ENCODE measurements at regions not wholly inside any gene's neighbourhood (a gene's known extent, or its start where the extent isn't known, plus 50 kb on each side); places are given as distances from the start of the nearest gene placed in this dataset.

DNA sequence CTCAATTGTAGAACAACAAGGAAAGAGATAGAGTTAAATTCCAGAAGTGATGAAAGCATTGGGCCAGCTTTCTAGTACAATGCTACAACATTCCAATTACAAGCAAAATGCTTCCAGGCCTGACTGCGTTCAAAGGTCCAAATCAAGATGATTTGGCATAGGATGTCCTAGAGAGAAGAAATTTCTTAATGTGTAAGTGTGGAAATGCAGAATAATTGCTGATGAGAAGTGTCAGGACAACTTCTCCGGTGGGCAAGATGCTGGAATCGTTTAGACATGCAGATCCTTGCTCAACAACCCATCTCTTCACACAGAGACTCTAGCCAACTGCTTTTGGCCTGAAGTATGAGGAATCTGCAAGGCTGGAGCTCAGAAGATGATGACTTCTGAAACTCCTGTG, 71.1 kb upstream of the PDZRN3 start:
- no peak overlapping the region for H3K27ac Mint-ChIP-seq
- no peaks in the 10 kb centered on the region for H3K36me3 Mint-ChIP-seq
- no peak overlapping the region for H3K4me3 Mint-ChIP-seq
- H3K27me3 Mint-ChIP-seq (ENCODE audit: low read depth in 3 of 3), result no peaks in the 10 kb centered on the region
- no peak for DNase-seq
- H3K4me1 Mint-ChIP-seq, result no peaks in the 10 kb centered on the region
- H3K9me3 Mint-ChIP-seq, result peaks cover 0 to 13% (median 3%) of the 10 kb centered on the region in 6 donors

DNA sequence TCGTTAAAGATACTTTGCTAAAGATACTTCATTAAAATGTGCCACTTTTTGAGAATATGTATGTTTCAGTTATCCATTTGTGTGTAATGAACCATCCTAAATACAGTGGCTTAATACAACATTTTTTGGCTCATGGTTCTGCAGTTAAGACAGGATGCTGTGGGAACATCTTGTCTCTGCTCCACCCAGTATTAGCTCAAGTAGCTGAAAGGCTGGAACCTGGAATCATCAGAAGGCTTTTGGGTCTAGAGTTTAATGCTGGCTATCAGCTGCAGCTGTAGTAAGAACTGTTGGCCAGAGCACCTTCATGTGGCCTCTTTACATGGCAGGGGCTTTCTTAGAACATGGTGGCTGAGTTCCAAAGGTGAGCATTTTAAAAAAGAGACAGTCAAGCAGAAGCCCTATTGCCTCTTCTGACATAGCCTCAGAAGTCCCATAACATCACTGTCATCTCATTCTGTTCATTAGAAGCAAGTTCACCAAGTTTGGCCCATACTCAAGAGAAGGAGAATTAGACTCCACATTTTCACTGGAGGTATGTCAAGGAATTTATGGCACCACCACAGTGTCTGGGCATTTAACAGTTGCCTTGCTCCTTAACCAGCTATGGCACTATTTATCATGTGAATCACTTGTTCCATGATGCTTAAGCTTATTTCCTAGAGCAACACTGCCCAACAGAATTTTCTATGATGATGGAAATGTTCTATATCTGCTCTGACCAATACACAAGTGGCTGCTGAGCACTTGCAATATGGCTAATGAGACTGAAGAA, 70.4 kb upstream of the PDZRN3 start:
- no peak for DNase-seq
- Mint-ChIP-seq H3K27me3 (ENCODE audit: low read depth in 3 of 3) (no peaks in the 10 kb centered on the region), H3K36me3 (no peaks in the 10 kb centered on the region)

DNA sequence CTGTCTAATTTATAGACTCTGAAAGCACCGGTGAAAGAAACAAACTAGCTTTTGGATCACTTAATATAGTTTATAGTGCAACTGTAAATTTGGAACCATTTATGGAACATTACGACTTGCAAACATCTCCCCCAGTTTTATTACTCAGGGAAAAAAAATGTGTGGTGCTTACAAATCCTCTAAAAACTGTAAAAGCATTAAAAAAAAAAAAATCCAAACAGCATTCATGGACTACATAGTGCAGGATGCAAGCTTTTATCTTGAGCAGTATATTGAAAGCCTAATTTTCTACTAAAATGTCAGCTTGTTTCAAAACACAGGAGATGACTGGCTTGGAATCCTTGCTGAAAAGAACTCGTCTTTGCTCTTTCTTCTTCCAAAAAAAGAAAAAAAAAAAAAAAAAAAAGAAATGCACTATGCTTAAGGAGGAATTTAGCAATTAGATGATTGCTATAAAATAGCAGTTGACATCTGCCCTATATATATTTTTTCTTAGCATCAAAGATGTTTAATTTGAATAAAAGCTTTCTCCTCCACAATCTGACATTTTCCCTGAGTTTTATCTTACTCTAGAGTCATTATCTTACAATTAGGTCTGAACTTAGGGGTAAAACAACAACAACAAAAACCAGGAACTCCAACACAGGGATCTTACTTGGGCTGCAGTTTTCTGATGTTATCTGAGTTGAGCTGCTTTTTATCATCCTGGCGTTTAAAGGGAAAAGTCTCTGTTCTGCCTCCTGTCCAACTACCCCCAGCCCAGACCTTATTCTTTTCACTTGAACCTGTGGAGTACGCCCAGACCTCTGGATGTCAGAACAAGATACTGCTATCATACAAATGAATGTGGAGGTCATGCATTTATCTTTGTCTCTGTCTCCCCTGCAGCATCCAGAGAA, 62.6 kb upstream of the PDZRN3 start:
- H3K27me3 Mint-ChIP-seq (ENCODE audit: low read depth in 3 of 3), result no peaks in the 10 kb centered on the region
- no peak for DNase-seq
- H3K4me1 Mint-ChIP-seq, result no peaks in the 10 kb centered on the region
- no peak overlapping the region for H3K27ac Mint-ChIP-seq
- peaks cover 6 to 27% (median 7%) of the 10 kb centered on the region in 6 donors for H3K9me3 Mint-ChIP-seq
- H3K4me3 Mint-ChIP-seq, result no peak overlapping the region
- H3K36me3 Mint-ChIP-seq, result no peaks in the 10 kb centered on the region

More for the DNA sequence above, 70.4 kb upstream of the PDZRN3 start:
- H3K9me3 Mint-ChIP-seq, result peaks cover 0 to 13% (median 3%) of the 10 kb centered on the region in 6 donors
- H3K27ac Mint-ChIP-seq, result no peak overlapping the region
- H3K4me3 Mint-ChIP-seq, result no peak overlapping the region
- H3K4me1 Mint-ChIP-seq, result no peaks in the 10 kb centered on the region

DNA sequence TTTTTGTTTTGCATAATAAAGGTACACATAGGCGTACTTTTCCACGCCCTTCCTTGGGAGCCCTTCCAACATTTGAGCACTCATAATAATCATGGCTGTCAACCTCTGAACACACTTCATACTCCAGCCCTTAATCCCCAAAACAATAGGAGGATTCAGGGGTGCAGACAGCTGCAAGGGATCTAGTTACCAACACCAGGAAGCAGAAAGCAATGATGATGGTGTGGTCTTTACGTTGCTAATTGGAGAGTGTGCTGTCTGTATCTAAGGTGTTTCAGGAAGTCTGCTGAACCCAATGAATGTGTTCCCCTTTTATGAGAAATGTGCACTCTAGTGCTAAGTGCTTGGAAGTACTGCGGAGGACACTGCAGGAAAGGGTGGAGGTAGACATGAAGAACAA, 60.3 kb upstream of the PDZRN3 start:
- Mint-ChIP-seq H3K4me1 (no peaks in the 10 kb centered on the region), H3K36me3 (no peaks in the 10 kb centered on the region), H3K9me3 (peaks cover 4 to 30% (median 6%) of the 10 kb centered on the region in 6 donors), H3K27ac (no peak overlapping the region), H3K4me3 (no peak overlapping the region), H3K27me3 (ENCODE audit: low read depth in 3 of 3) (no peaks in the 10 kb centered on the region)
- no peak for DNase-seq

DNA sequence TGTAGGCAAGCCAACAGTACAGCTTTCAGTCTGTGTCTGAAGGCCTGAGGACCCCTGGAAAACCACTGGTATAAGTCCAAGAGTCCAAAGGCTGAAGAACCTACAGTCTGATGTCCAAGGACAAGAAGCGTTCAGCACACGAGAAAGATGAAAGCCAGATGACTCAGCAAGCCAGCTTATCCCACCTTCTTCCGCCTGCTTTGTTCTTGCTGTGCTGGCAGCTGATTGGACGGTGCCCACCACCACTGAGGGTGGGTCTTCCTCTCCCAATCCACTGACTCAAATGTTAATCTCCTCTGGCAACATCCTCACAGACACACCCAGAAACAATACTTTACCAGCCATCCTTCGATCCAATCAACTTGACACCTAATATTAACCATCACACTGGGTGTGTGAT, 59.0 kb upstream of the PDZRN3 start:
- no peak overlapping the region for H3K4me3 Mint-ChIP-seq

DNA sequence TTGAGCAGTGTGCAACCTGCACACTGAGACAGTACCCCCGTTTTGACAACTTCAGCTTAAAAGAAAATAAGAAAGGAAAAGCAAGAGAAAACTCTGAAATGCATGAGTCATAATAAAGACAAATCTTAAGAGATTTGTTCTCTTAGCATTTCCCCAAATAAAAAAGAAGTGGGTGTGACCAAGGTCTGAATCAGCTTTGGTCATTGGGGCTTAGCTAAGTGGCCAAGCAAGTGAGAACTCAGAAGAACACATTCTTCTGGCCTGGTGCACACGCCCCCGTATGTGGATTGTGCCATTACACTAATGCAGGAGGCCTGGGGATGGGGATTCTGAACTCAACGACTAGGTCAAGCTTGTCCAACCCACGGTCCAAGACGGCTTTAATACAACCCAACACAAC, 56.9 kb upstream of the PDZRN3 start:
- no peak overlapping the region for H3K4me3 Mint-ChIP-seq
- DNase-seq, result no peak
- H3K4me1 Mint-ChIP-seq, result no peaks in the 10 kb centered on the region
- peaks cover 5 to 20% (median 10%) of the 10 kb centered on the region in 6 donors for H3K9me3 Mint-ChIP-seq
- no peaks in the 10 kb centered on the region for H3K36me3 Mint-ChIP-seq
- H3K27me3 Mint-ChIP-seq (ENCODE audit: low read depth in 3 of 3), result no peaks in the 10 kb centered on the region
- H3K27ac Mint-ChIP-seq, result no peak overlapping the region

More for the DNA sequence above, 59.0 kb upstream of the PDZRN3 start:
- H3K27me3 Mint-ChIP-seq (ENCODE audit: low read depth in 3 of 3), result no peaks in the 10 kb centered on the region
- H3K27ac Mint-ChIP-seq, result no peak overlapping the region
- H3K4me1 Mint-ChIP-seq, result no peaks in the 10 kb centered on the region
- no peak for DNase-seq
- peaks cover 4 to 29% (median 6%) of the 10 kb centered on the region in 6 donors for H3K9me3 Mint-ChIP-seq
- H3K36me3 Mint-ChIP-seq, result no peaks in the 10 kb centered on the region

DNA sequence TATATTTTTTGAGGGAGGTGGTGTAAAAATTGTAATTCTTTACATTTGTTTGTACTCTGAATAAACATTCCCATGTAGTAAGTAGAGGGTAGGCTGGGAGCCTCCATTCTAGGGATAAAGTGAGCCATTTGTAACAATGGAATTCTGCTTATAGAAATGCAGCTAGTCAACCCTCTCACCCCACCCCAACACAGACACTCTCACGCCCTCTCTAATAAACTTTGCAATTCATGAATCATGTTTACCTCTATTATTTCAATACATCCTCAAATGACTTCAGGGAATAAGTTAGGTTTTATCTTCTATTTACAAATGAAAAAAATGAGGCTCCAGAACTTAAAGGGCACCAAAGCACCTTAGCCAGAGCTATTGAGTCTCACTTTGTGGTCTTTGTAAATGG, 56.5 kb upstream of the PDZRN3 start:
- no peaks in the 10 kb centered on the region for H3K36me3 Mint-ChIP-seq
- H3K4me1 Mint-ChIP-seq, result no peaks in the 10 kb centered on the region
- no peak overlapping the region for H3K4me3 Mint-ChIP-seq

DNA sequence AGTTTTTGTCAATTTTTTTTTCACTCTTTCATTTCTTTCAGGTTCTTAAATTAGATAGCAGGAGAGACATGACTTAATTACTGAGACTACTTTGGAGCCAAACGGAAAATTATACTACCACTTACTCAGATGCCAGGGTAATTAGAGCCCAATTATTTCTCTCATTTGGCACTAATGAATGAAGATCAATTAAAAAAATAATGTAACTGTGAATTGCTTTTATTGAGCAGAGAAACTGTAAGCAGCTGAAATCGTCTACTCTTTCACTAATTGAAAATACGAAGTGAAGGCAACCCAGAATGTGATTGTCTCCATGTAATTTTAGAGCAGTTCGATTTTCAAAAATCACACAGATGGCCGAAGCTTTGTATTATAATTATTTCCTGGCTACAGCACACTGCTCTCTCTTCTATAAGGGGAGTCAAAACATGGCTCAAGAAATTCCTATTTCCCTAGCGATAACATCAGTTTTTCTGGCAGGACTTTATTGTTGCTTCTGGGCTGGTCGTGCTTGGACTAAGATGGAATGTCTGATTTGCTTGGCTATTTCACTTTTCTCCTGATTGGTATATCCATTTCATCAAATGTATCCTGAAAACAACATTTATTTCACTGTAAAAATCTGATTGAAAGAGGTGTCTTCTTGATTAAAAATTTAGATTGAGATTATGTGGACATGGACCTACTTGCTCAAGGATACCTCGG, 55.8 kb upstream of the PDZRN3 start:
- H3K36me3 Mint-ChIP-seq, result no peaks in the 10 kb centered on the region
- no peak for DNase-seq
- H3K9me3 Mint-ChIP-seq, result peaks cover 5 to 20% (median 8%) of the 10 kb centered on the region in 6 donors
- no peaks in the 10 kb centered on the region for H3K4me1 Mint-ChIP-seq
- H3K27me3 Mint-ChIP-seq (ENCODE audit: low read depth in 3 of 3), result no peaks in the 10 kb centered on the region
- no peak overlapping the region for H3K27ac Mint-ChIP-seq
- H3K4me3 Mint-ChIP-seq, result no peak overlapping the region

More for the DNA sequence above, 56.5 kb upstream of the PDZRN3 start:
- Mint-ChIP-seq H3K27ac (no peak overlapping the region), H3K9me3 (peaks cover 5 to 20% (median 10%) of the 10 kb centered on the region in 6 donors), H3K27me3 (ENCODE audit: low read depth in 3 of 3) (no peaks in the 10 kb centered on the region)
- no peak for DNase-seq

DNA sequence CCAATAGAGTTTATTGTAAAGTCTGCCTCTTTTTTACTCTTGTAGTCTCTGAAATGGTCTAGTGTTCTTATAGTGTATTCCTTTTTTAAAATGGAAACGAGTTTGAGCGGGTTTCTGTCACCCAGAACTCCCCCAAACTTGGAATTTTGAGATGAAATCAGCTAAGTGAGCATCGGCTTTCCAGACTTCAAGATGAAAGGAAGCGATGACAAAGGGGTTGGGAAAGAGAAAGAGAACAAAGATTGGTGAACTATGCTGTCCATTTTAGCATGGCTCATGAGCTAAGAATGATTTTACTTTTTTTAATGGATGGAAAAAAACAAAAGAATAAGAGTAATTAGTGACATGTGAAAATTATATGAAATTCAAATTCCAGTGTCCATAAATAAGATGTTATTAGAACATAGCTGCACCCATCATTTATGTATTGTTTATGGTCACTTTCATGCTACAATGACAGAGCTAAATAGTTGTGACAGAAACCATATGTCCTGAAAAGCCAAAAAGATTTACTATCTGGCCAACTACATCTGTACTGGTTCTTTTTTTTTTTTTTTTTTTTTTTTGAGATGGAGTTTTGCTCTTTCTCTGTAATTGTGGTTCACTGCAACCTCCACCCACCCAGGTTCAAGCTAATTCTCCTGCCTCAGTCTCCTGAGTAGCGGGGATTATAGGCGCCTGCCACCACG, 52.7 kb upstream of the PDZRN3 start:
- no peak overlapping the region for H3K27ac Mint-ChIP-seq
- no peak overlapping the region for H3K4me3 Mint-ChIP-seq
- H3K4me1 Mint-ChIP-seq, result no peaks in the 10 kb centered on the region
- H3K9me3 Mint-ChIP-seq, result peaks cover 2 to 21% (median 7%) of the 10 kb centered on the region in 6 donors
- no peak for DNase-seq
- peaks cover 0 to 1% (median 0%) of the 10 kb centered on the region in 3 donors for H3K27me3 Mint-ChIP-seq (ENCODE audit: low read depth in 3 of 3)
- no peaks in the 10 kb centered on the region for H3K36me3 Mint-ChIP-seq

Measured in immature natural killer cell (primary cell).